SH-SY5Y (cell line): ENCODE measurements at regions not wholly inside any gene's neighbourhood (a gene's known extent, or its start where the extent isn't known, plus 50 kb on each side); places are given as distances from the start of the nearest gene placed in this dataset.

Experiments used
- GATA2 ChIP-seq: IDR thresholded peaks from 2 replicates; pipeline ENCODE4 v1.6.1; 2011; ENCODE audit warnings: mild to moderate bottlenecking, low read depth, low read length
- GATA3 ChIP-seq: IDR thresholded peaks from 2 replicates; pipeline ENCODE4 v1.6.1; 2011; ENCODE audit warnings: low read depth, mild to moderate bottlenecking, low read length, moderate library complexity

DNA sequence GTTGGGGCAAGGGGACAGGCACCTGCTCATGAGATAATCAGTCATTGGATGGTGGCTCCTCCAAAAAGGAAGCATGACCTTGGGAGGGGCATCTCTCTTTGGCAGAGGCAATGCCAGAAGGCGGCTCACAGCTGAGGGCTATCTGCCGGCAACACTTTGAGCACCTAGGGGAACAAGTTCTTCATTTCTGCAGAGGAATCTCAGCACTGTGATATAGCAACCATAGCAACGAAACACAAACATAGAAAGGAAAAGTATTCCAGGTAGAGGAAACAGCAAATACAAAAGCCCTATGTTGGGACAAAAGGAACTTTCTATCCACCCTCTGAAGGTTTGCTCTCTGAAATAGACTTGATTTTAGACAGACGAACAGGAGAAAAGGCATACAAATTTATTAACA lies 89.1 kb upstream of the NEDD4L start:
- TF ChIP-seq GATA2 (no peak), GATA3 (no peak)
